Suprapubic skin (tissue), 4 donors: ENCODE measurements at regions not wholly inside any gene's neighbourhood (a gene's known extent, or its start where the extent isn't known, plus 50 kb on each side); places are given as distances from the start of the nearest gene placed in this dataset.

Experiments used
- EP300 ChIP-seq: sonication (generic); formaldehyde crosslinking; IDR thresholded peaks from one replicate; pipeline ENCODE4 v1.6.1; 2017; ENCODE audit warnings: antibody characterized with exemption
- POLR2A ChIP-seq, 2 donors: fragments of 450-650 bp; IDR thresholded peaks; one replicate each; pipeline ENCODE4 v1.6.1; 2017; ENCODE audit warnings: antibody characterized with exemption in 2 of 2, mild to moderate bottlenecking in 2 of 2, moderate library complexity in 2 of 2
- POLR2AphosphoS5 ChIP-seq, 3 donors: sonication (generic); formaldehyde crosslinking; IDR thresholded peaks; one replicate each; pipeline ENCODE4 v1.6.1; 2017; ENCODE audit warnings: antibody characterized with exemption in 3 of 3
- TF ChIP-seq, protein P1 (sequence below), 2 donors: fragments of 200-600 bp in 1 of 2; fragments of 450-650 bp in 1 of 2; sonication (generic) in 1 of 2; IDR thresholded peaks; one replicate each; pipeline ENCODE4 v1.5.1; 2016 to 2019; ENCODE audit warnings: antibody characterized with exemption in 2 of 2, mild to moderate bottlenecking in 1 of 2, moderate library complexity in 1 of 2

GRCh38 chr7:87671-88070, 104.7 kb upstream of the FAM20C start:
- TF ChIP-seq POLR2AphosphoS5 (IDR thresholded peaks at IDR 0.05) (no peak), POLR2A (IDR thresholded peaks at IDR 0.05) (no peak), EP300 (no peak)
- TF ChIP-seq, protein P1, sequence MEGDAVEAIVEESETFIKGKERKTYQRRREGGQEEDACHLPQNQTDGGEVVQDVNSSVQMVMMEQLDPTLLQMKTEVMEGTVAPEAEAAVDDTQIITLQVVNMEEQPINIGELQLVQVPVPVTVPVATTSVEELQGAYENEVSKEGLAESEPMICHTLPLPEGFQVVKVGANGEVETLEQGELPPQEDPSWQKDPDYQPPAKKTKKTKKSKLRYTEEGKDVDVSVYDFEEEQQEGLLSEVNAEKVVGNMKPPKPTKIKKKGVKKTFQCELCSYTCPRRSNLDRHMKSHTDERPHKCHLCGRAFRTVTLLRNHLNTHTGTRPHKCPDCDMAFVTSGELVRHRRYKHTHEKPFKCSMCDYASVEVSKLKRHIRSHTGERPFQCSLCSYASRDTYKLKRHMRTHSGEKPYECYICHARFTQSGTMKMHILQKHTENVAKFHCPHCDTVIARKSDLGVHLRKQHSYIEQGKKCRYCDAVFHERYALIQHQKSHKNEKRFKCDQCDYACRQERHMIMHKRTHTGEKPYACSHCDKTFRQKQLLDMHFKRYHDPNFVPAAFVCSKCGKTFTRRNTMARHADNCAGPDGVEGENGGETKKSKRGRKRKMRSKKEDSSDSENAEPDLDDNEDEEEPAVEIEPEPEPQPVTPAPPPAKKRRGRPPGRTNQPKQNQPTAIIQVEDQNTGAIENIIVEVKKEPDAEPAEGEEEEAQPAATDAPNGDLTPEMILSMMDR (IDR thresholded peaks at IDR 0.05) = no peak
